H9 (cell line): ENCODE measurements at regions not wholly inside any gene's neighbourhood (a gene's known extent, or its start where the extent isn't known, plus 50 kb on each side); places are given as distances from the start of the nearest gene placed in this dataset.

Source experiments
- DNase-seq: peaks from one replicate; pipeline ENCODE4 v3.0.0-alpha.2; 2017
- H2AFZ ChIP-seq: one replicate; pipeline ENCODE4 v1.6.1; 2013; ENCODE audit warnings: mild to moderate bottlenecking, low read length, control low read depth, moderate library complexity
- H2AK5ac ChIP-seq: 2 replicates; pipeline ENCODE4 v1.6.1; 2013; ENCODE audit warnings: low read length, control low read depth, mixed read lengths; ENCODE audit not compliant: insufficient read length
- H2BK120ac ChIP-seq: one replicate; pipeline ENCODE4 v1.6.1; 2013; ENCODE audit warnings: low read depth, mild to moderate bottlenecking, low read length, control low read depth, inconsistent platforms; ENCODE audit not compliant: poor library complexity, severe bottlenecking
- H2BK12ac ChIP-seq: 2 replicates; pipeline ENCODE4 v1.6.1; 2013; ENCODE audit warnings: low read length, control low read depth, mixed read lengths, low read depth; ENCODE audit not compliant: insufficient read length
- H2BK15ac ChIP-seq: 2 replicates; pipeline ENCODE4 v1.6.1; 2013; ENCODE audit warnings: low read depth, low read length, control low read depth
- H2BK20ac ChIP-seq: one replicate; pipeline ENCODE4 v1.6.1; 2013; ENCODE audit warnings: low read depth, mild to moderate bottlenecking, low read length, control low read depth, inconsistent platforms; ENCODE audit not compliant: poor library complexity, severe bottlenecking
- H2BK5ac ChIP-seq: 2 replicates; pipeline ENCODE4 v1.6.1; 2013; ENCODE audit warnings: low read length, control low read depth, mixed read lengths; ENCODE audit not compliant: insufficient read length
- H3K14ac ChIP-seq: 2 replicates; pipeline ENCODE4 v1.6.1; 2013; ENCODE audit warnings: low read length, control low read depth; ENCODE audit not compliant: insufficient read depth
- H3K18ac ChIP-seq: 2 replicates; pipeline ENCODE4 v1.6.1; 2013; ENCODE audit warnings: low read depth, mild to moderate bottlenecking, mixed read lengths, low read length, control low read depth; ENCODE audit not compliant: insufficient read length
- H3K23ac ChIP-seq: 2 replicates; pipeline ENCODE4 v1.6.1; 2013; ENCODE audit warnings: low read length, control low read depth, mixed read lengths, low read depth; ENCODE audit not compliant: insufficient read length
- H3K23me2 ChIP-seq: 2 replicates; pipeline ENCODE4 v1.6.1; 2013; ENCODE audit warnings: low read depth, mild to moderate bottlenecking, mixed read lengths, low read length, control low read depth; ENCODE audit not compliant: insufficient read length, poor library complexity, severe bottlenecking
- H3K27ac ChIP-seq: 2 replicates; pipeline ENCODE4 v1.5.1; 2013; ENCODE audit warnings: low read length, control low read depth, mixed read lengths, low read depth; ENCODE audit not compliant: insufficient read length
- H3K27me3 ChIP-seq: 2 replicates; pipeline ENCODE4 v1.6.1; 2013; ENCODE audit warnings: low read length, control low read depth, inconsistent platforms; ENCODE audit not compliant: insufficient read depth
- H3K4ac ChIP-seq: 2 replicates; pipeline ENCODE4 v1.6.1; 2013; ENCODE audit warnings: low read depth, mild to moderate bottlenecking, control low read depth, inconsistent platforms, low read length, moderate library complexity
- H3K4me1 ChIP-seq: 2 replicates; pipeline ENCODE4 v1.6.1; 2013; ENCODE audit warnings: low read length, control low read depth, inconsistent platforms; ENCODE audit not compliant: insufficient read depth
- H3K4me2 ChIP-seq: 2 replicates; pipeline ENCODE4 v1.6.1; 2013; ENCODE audit warnings: low read length, control low read depth, mixed read lengths; ENCODE audit not compliant: insufficient read length, insufficient read depth
- H3K56ac ChIP-seq: 2 replicates; pipeline ENCODE4 v1.6.1; 2013; ENCODE audit warnings: low read depth, mild to moderate bottlenecking, mixed read lengths, low read length, control low read depth; ENCODE audit not compliant: insufficient read length
- H3K79me1 ChIP-seq: 2 replicates; pipeline ENCODE4 v1.6.1; 2013; ENCODE audit warnings: low read depth, mild to moderate bottlenecking, moderate library complexity, low read length, control low read depth, inconsistent platforms; ENCODE audit not compliant: insufficient read depth, poor library complexity, severe bottlenecking
- H3K79me2 ChIP-seq: 2 replicates; pipeline ENCODE4 v1.6.1; 2013; ENCODE audit warnings: low read length, control low read depth, inconsistent platforms; ENCODE audit not compliant: insufficient read depth
- H3K9ac ChIP-seq: 2 replicates; pipeline ENCODE4 v1.6.1; 2013; ENCODE audit warnings: low read length, control low read depth, mixed read lengths; ENCODE audit not compliant: insufficient read length; ENCODE audit errors: extremely low read depth
- H3K9me3 ChIP-seq: one replicate; pipeline ENCODE4 v1.6.1; 2013; ENCODE audit warnings: low read depth, low read length, inconsistent platforms; ENCODE audit not compliant: control insufficient read depth
- H3T11ph ChIP-seq: one replicate; pipeline ENCODE4 v1.6.1; 2013; ENCODE audit warnings: mild to moderate bottlenecking, low read length, control low read depth, inconsistent platforms
- H4K20me1 ChIP-seq: one replicate; pipeline ENCODE4 v1.6.1; 2013; ENCODE audit not compliant: control insufficient read depth, insufficient read length, insufficient read depth
- H4K5ac ChIP-seq: 2 replicates; pipeline ENCODE4 v1.6.1; 2013; ENCODE audit warnings: low read depth, mild to moderate bottlenecking, mixed read lengths, low read length, control low read depth; ENCODE audit not compliant: insufficient read length
- H4K8ac ChIP-seq: replicated peaks from 2 replicates; pipeline ENCODE4 v1.6.1; 2013; ENCODE audit warnings: low read length, control low read depth, mixed read lengths, low read depth; ENCODE audit not compliant: insufficient read length
- H4K91ac ChIP-seq: 2 replicates; pipeline ENCODE4 v1.6.1; 2013; ENCODE audit warnings: low read depth, mild to moderate bottlenecking, moderate library complexity, mixed read lengths, low read length, control low read depth; ENCODE audit not compliant: insufficient read length
- H3K27ac Mint-ChIP-seq, 3 experiments: 2 replicates in 2 of 3; 3 replicates in 1 of 3; pipeline ENCODE4 v1.8.0; 2020 to 2021; ENCODE audit warnings: mixed read lengths in 3 of 3, mild to moderate bottlenecking in 1 of 3, moderate library complexity in 1 of 3
- H3K27me3 Mint-ChIP-seq: 2 replicates; pipeline ENCODE4 v1.8.0; 2021; ENCODE audit warnings: low read depth, mild to moderate bottlenecking, moderate library complexity, mixed read lengths
- H3K36me3 Mint-ChIP-seq, 3 experiments: 2 replicates in 2 of 3; 3 replicates in 1 of 3; pipeline ENCODE4 v1.8.0; 2020 to 2021; ENCODE audit warnings: low read depth in 3 of 3, mixed read lengths in 3 of 3; ENCODE audit not compliant: insufficient read depth in 1 of 3
- H3K4me1 Mint-ChIP-seq, 2 experiments: 2 replicates each; pipeline ENCODE4 v1.8.0; 2020; ENCODE audit warnings: mixed read lengths in 2 of 2
- H3K4me3 Mint-ChIP-seq, 2 experiments: 2 replicates in 1 of 2; 3 replicates in 1 of 2; pipeline ENCODE4 v1.8.0; 2020 to 2021; ENCODE audit warnings: mild to moderate bottlenecking in 2 of 2, mixed read lengths in 2 of 2, moderate library complexity in 1 of 2
- H3K9me3 Mint-ChIP-seq, 2 experiments: 2 replicates in 1 of 2; 3 replicates in 1 of 2; pipeline ENCODE4 v1.8.0; 2020; ENCODE audit warnings: mild to moderate bottlenecking in 2 of 2, mixed read lengths in 2 of 2, moderate library complexity in 1 of 2
- CTCF ChIP-seq: fragments of 200-600 bp; sonication (generic); conservative IDR thresholded peaks from 3 replicates; pipeline ENCODE4 v1.8.0; 2021; ENCODE audit warnings: antibody characterized with exemption, mild to moderate bottlenecking
- WGBS: extraction: QIAGEN DNeasy Blood & Tissue Kit; methylation state at CpG from one replicate; pipeline ENCODE4 v1.1.7; 2013; ENCODE audit warnings: missing lambda C conversion rate, low lambda C conversion rate, mixed read lengths; ENCODE audit not compliant: insufficient read length; ENCODE audit errors: extremely low coverage; 5-methylcytosine and 5-hydroxymethylcytosine counted together

GRCh38 chr6:108793516-108794251 lies 54.5 kb upstream of the ARMC2 start:
- no peak overlapping the region for H3K56ac ChIP-seq
- H2BK120ac ChIP-seq: no peak overlapping the region
- no peak overlapping the region for H2AFZ ChIP-seq
- H4K5ac ChIP-seq: no peak overlapping the region
- H4K20me1 ChIP-seq: no peaks in the 10 kb centered on the region
- H3K27me3 ChIP-seq: no peaks in the 10 kb centered on the region
- TF ChIP-seq CTCF: no peak
- no peak overlapping the region for H2AK5ac ChIP-seq
- no peak overlapping the region for H2BK12ac ChIP-seq
- H3K9me3 Mint-ChIP-seq: peaks cover 8 to 11% of the 10 kb centered on the region in 2 experiments; a peak in 3 of 5 replicates
- WGBS: no CpG with 5 or more reads among the region's 5 CpGs
- H3K18ac ChIP-seq: no peak overlapping the region
- H3K9me3 ChIP-seq: no peaks in the 10 kb centered on the region
- no peak for DNase-seq
- H3K4me3 Mint-ChIP-seq: no peak overlapping the region
- H3K4me1 ChIP-seq: no peaks in the 10 kb centered on the region
- no peaks in the 10 kb centered on the region for H3K23me2 ChIP-seq
- no peak overlapping the region for H3K4me2 ChIP-seq
- H3K79me1 ChIP-seq: no peaks in the 10 kb centered on the region
- H3K27ac ChIP-seq: no peak overlapping the region
- H3K4me1 Mint-ChIP-seq: peaks cover 3 to 7% of the 10 kb centered on the region in 2 experiments
- H3K14ac ChIP-seq: no peak overlapping the region
- no peak overlapping the region for H3K23ac ChIP-seq
- H3K9ac ChIP-seq: no peak overlapping the region
- no peak overlapping the region for H3K27ac Mint-ChIP-seq
- H3K27me3 Mint-ChIP-seq: no peaks in the 10 kb centered on the region
- H3K4ac ChIP-seq: no peak overlapping the region
- H2BK20ac ChIP-seq: no peak overlapping the region
- no peak overlapping the region for H2BK15ac ChIP-seq
- no peak overlapping the region for H4K91ac ChIP-seq
- peaks cover 0 to 5% (median 0%) of the 10 kb centered on the region in 3 experiments; a peak in 1 of 7 replicates for H3K36me3 Mint-ChIP-seq
- H4K8ac ChIP-seq: no peak overlapping the region
- no peak overlapping the region for H3T11ph ChIP-seq
- H3K79me2 ChIP-seq: no peaks in the 10 kb centered on the region
- no peak overlapping the region for H2BK5ac ChIP-seq
